GM23248 (cell line): ENCODE measurements at regions not wholly inside any gene's neighbourhood (a gene's known extent, or its start where the extent isn't known, plus 50 kb on each side); places are given as distances from the start of the nearest gene placed in this dataset.

Experiments used
- DNase-seq: peaks from one replicate; pipeline ENCODE4 v3.0.0-alpha.2; 2015
- H2AFZ ChIP-seq: fragments of 200-600 bp; sonication (generic); 2 replicates; pipeline ENCODE4 v1.6.1; 2016; ENCODE audit warnings: antibody characterized with exemption
- H3F3A ChIP-seq: fragments of 200-600 bp; sonication (generic); 2 replicates; pipeline ENCODE4 v1.6.1; 2016; ENCODE audit warnings: mild to moderate bottlenecking, antibody characterized with exemption, mixed run types; ENCODE audit not compliant: insufficient read depth
- H3K27ac ChIP-seq: fragments of 200-600 bp; sonication (generic); 2 replicates; pipeline ENCODE4 v1.5.1; 2016; ENCODE audit warnings: mild to moderate bottlenecking
- H3K27me3 ChIP-seq: fragments of 200-600 bp; sonication (generic); replicated peaks from 2 replicates; pipeline ENCODE4 v1.6.1; 2016; ENCODE audit warnings: mild to moderate bottlenecking; ENCODE audit not compliant: insufficient read depth
- H3K36me3 ChIP-seq: fragments of 200-600 bp; sonication (generic); 2 replicates; pipeline ENCODE4 v1.6.1; 2016; ENCODE audit warnings: low read depth, mild to moderate bottlenecking
- H3K4me1 ChIP-seq: fragments of 200-600 bp; sonication (generic); 2 replicates; pipeline ENCODE4 v1.6.1; 2016; ENCODE audit warnings: mild to moderate bottlenecking; ENCODE audit not compliant: insufficient read depth
- H3K4me2 ChIP-seq: fragments of 200-600 bp; sonication (generic); one replicate; pipeline ENCODE4 v1.6.1; 2016; ENCODE audit warnings: mild to moderate bottlenecking; ENCODE audit not compliant: unreplicated experiment
- H3K4me3 ChIP-seq: fragments of 200-600 bp; sonication (generic); 2 replicates; pipeline ENCODE4 v1.5.1; 2016; ENCODE audit warnings: mild to moderate bottlenecking
- H3K79me2 ChIP-seq: fragments of 200-600 bp; sonication (generic); 2 replicates; pipeline ENCODE4 v1.6.1; 2016; ENCODE audit warnings: mild to moderate bottlenecking; ENCODE audit not compliant: insufficient read depth
- H3K9ac ChIP-seq: fragments of 200-600 bp; sonication (generic); 2 replicates; pipeline ENCODE4 v1.6.1; 2016; ENCODE audit warnings: mild to moderate bottlenecking
- H3K9me2 ChIP-seq: fragments of 200-600 bp; sonication (generic); 2 replicates; pipeline ENCODE4 v1.6.1; 2016; ENCODE audit warnings: mixed run types, mild to moderate bottlenecking, moderate library complexity; ENCODE audit not compliant: insufficient read depth
- H3K9me3 ChIP-seq: fragments of 200-600 bp; sonication (generic); one replicate; pipeline ENCODE4 v1.6.1; 2017; ENCODE audit warnings: low read depth
- H4K20me1 ChIP-seq: fragments of 200-600 bp; sonication (generic); 2 replicates; pipeline ENCODE4 v1.6.0; 2016; ENCODE audit not compliant: insufficient read depth
- EZH2 ChIP-seq: fragments of 200-600 bp; sonication (generic); IDR thresholded peaks from 2 replicates; pipeline ENCODE4 v1.6.1; 2018; ENCODE audit warnings: antibody characterized with exemption, mild to moderate bottlenecking; ENCODE audit not compliant: insufficient read depth, poor library complexity, severe bottlenecking
- EZH2phosphoT487 ChIP-seq: fragments of 200-600 bp; sonication (generic); IDR thresholded peaks from 2 replicates; pipeline ENCODE4 v1.6.1; 2018; ENCODE audit warnings: antibody characterized with exemption, moderate library complexity, mild to moderate bottlenecking, low read depth; ENCODE audit not compliant: insufficient read depth
- WGBS, 2 experiments: methylation state at CpG; one replicate each; pipeline ENCODE4 v1.1.6; 2015 to 2017; ENCODE audit warnings: low lambda C conversion rate in 2 of 2, low coverage in 1 of 2; ENCODE audit errors: missing lambda C conversion rate in 2 of 2; 5-methylcytosine and 5-hydroxymethylcytosine counted together
- in situ Hi-C: fragments of 300-500 bp; cut with MboI; formaldehyde crosslinking; loops from 2 replicates; pipeline ENCODE4 v1.15.0; 2020

GRCh38 chr13:90868321-90868920 is 479.1 kb upstream of the MIR17HG start:
- peak; percentile 47 for DNase-seq
- no peaks in the 10 kb centered on the region for H3K9me2 ChIP-seq
- no peaks in the 10 kb centered on the region for H3K9me3 ChIP-seq
- no peak overlapping the region for H3K4me3 ChIP-seq
- in situ Hi-C loops, result no loop called here
- H3F3A ChIP-seq, result 0 out of 2 replicates have a peak, but pooled peaks cover 3% of the 10 kb centered on the region
- no peak overlapping the region for H3K9ac ChIP-seq
- no peak overlapping the region for H3K27ac ChIP-seq
- H3K27me3 ChIP-seq, result no peaks in the 10 kb centered on the region
- WGBS, 2 experiments, result 25 to 28% methylated on average over 2 of the region's 2 CpGs
- no peaks in the 10 kb centered on the region for H3K79me2 ChIP-seq
- no peak for TF ChIP-seq EZH2phosphoT487
- no peak for TF ChIP-seq EZH2
- no peak overlapping the region for H2AFZ ChIP-seq
- no peaks in the 10 kb centered on the region for H3K36me3 ChIP-seq
- H3K4me1 ChIP-seq, result peaks cover 9% of the 10 kb centered on the region
- H3K4me2 ChIP-seq, result no peak overlapping the region
- no peaks in the 10 kb centered on the region for H4K20me1 ChIP-seq

GRCh38 chr13:90869580-90869979 is 477.9 kb upstream of the MIR17HG start:
- Histone ChIP-seq H3K9me2 (no peaks in the 10 kb centered on the region), H3K27ac (no peak overlapping the region), H2AFZ (no peak overlapping the region), H3K9ac (no peak overlapping the region), H4K20me1 (no peaks in the 10 kb centered on the region), H3K79me2 (no peaks in the 10 kb centered on the region), H3K4me1 (peaks cover 9% of the 10 kb centered on the region), H3K27me3 (no peaks in the 10 kb centered on the region), H3K4me2 (no peak overlapping the region), H3K36me3 (no peaks in the 10 kb centered on the region), H3F3A (0 out of 2 replicates have a peak, but pooled peaks cover 3% of the 10 kb centered on the region), H3K9me3 (no peaks in the 10 kb centered on the region), H3K4me3 (no peak overlapping the region)
- in situ Hi-C loops, result no loop called here
- no peak for TF ChIP-seq EZH2
- TF ChIP-seq EZH2phosphoT487, result no peak
- DNase-seq, result no peak
- WGBS, 2 experiments, result 6 to 7% methylated on average over 2 of the region's 2 CpGs

- DNase-seq, result no peak
- TF ChIP-seq EZH2, result no peak
- TF ChIP-seq EZH2phosphoT487, result no peak
- H3K79me2 ChIP-seq, result no peaks in the 10 kb centered on the region
- no peaks in the 10 kb centered on the region for H3K9me2 ChIP-seq
- 0 out of 2 replicates have a peak, but pooled peaks cover 1% of the 10 kb centered on the region for H3F3A ChIP-seq
- H3K9ac ChIP-seq, result no peak overlapping the region
- no peaks in the 10 kb centered on the region for H3K27me3 ChIP-seq
- H2AFZ ChIP-seq, result no peak overlapping the region
- WGBS, 2 experiments, result 52 to 60% methylated on average over 4 of the region's 4 CpGs
- H3K4me1 ChIP-seq, result peaks cover 7% of the 10 kb centered on the region
- H3K4me3 ChIP-seq, result no peak overlapping the region
- H3K27ac ChIP-seq, result no peak overlapping the region
- H3K36me3 ChIP-seq, result no peaks in the 10 kb centered on the region
- H4K20me1 ChIP-seq, result no peaks in the 10 kb centered on the region
- no peaks in the 10 kb centered on the region for H3K9me3 ChIP-seq
- in situ Hi-C loops, result no loop called here
- no peak overlapping the region for H3K4me2 ChIP-seq
These were observed 474.9 kb upstream of the MIR17HG start for GRCh38 chr13:90872491-90873025.

DNA sequence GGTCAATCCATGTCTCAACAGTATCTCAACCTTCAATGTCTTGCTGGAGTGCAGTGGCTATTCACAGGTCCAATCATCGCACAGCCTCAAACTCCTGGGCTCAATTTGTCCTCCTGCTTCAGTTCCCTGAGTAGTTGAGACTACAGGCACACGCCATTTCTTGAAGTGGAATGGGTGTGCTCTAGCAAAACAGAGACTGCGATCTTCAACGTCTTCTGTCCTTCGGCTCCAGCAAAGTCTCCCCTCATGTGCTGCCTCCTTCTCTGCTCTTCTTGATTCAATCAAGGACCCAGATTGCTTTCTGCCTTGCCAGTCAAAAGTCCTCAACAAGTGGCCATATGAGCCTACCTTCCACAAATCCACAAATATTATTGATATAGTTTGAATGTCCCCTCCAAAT is 466.7 kb upstream of the MIR17HG start:
- in situ Hi-C loops, result no loop called here
- H4K20me1 ChIP-seq, result no peaks in the 10 kb centered on the region

More for the DNA sequence above, 466.7 kb upstream of the MIR17HG start:
- H2AFZ ChIP-seq, result no peak overlapping the region
- no peak overlapping the region for H3K4me2 ChIP-seq
- H3K27ac ChIP-seq, result no peak overlapping the region
- no peak overlapping the region for H3K9ac ChIP-seq
- no peak for DNase-seq
- TF ChIP-seq EZH2 (no peak), EZH2phosphoT487 (no peak)
- no peaks in the 10 kb centered on the region for H3K9me3 ChIP-seq
- no peaks in the 10 kb centered on the region for H3F3A ChIP-seq
- no peaks in the 10 kb centered on the region for H3K36me3 ChIP-seq
- H3K9me2 ChIP-seq, result no peaks in the 10 kb centered on the region
- no peaks in the 10 kb centered on the region for H3K79me2 ChIP-seq
- WGBS, 2 experiments, result 76 to 78% methylated on average over 5 of the region's 5 CpGs
- H3K27me3 ChIP-seq, result no peaks in the 10 kb centered on the region
- no peak overlapping the region for H3K4me3 ChIP-seq
- no peaks in the 10 kb centered on the region for H3K4me1 ChIP-seq
